Fibroblast of lung (primary cell): ENCODE measurements at regions not wholly inside any gene's neighbourhood (a gene's known extent, or its start where the extent isn't known, plus 50 kb on each side); places are given as distances from the start of the nearest gene placed in this dataset.
A peak's percentile ranks its signal among the peaks of the same experiment; 100 is the strongest.

Source experiments
- DNase-seq, 2 donors: peaks; one replicate each; pipeline versions ENCODE4 v3.0.0 to v3.0.0-alpha.2; 2010; ENCODE audit warnings: low read depth in 2 of 2
- H2AFZ ChIP-seq: 2 replicates; pipeline ENCODE4 v1.5.1; 2012; ENCODE audit warnings: low read length, control low read depth, inconsistent platforms
- H3K27ac ChIP-seq: 2 replicates; pipeline ENCODE4 v1.5.1; 2011; ENCODE audit warnings: low read length, control low read depth; ENCODE audit not compliant: insufficient read depth
- H3K27me3 ChIP-seq: 2 replicates; pipeline ENCODE4 v1.5.1; 2011; ENCODE audit warnings: mild to moderate bottlenecking, low read length; ENCODE audit not compliant: control insufficient read depth, insufficient read depth
- H3K36me3 ChIP-seq: 2 replicates; pipeline ENCODE4 v1.5.1; 2011; ENCODE audit warnings: low read length; ENCODE audit not compliant: control insufficient read depth, insufficient read depth
- H3K4me1 ChIP-seq: 2 replicates; pipeline ENCODE4 v1.5.1; 2011; ENCODE audit warnings: low read length; ENCODE audit not compliant: control insufficient read depth, insufficient read depth; ENCODE audit errors: extremely low read depth
- H3K4me2 ChIP-seq: 2 replicates; pipeline ENCODE4 v1.5.1; 2011; ENCODE audit warnings: low read length, control low read depth; ENCODE audit not compliant: insufficient read depth; ENCODE audit errors: extremely low read depth
- H3K4me3 ChIP-seq, 4 experiments: fragments of 200-600 bp in 1 of 4; sonication (generic) in 1 of 4; replicated peaks in 1 of 4; 2 replicates each; pipeline ENCODE4 v1.5.1; 2011 to 2016; ENCODE audit warnings: low read length in 4 of 4, low read depth in 3 of 4, mild to moderate bottlenecking in 3 of 4, control low read depth in 2 of 4, inconsistent platforms in 1 of 4, mixed read lengths in 1 of 4; ENCODE audit not compliant: insufficient read depth in 1 of 4; ENCODE audit errors: control extremely low read depth in 1 of 4
- H3K79me2 ChIP-seq: 2 replicates; pipeline ENCODE4 v1.5.1; 2012; ENCODE audit warnings: mild to moderate bottlenecking, low read length, inconsistent platforms; ENCODE audit not compliant: control insufficient read depth, insufficient read depth
- H3K9ac ChIP-seq: 2 replicates; pipeline ENCODE4 v1.5.1; 2011; ENCODE audit warnings: mild to moderate bottlenecking, low read length, control low read depth; ENCODE audit not compliant: insufficient read depth
- H3K9me3 ChIP-seq: 2 replicates; pipeline ENCODE4 v1.5.1; 2012; ENCODE audit warnings: low read depth, low read length; ENCODE audit not compliant: control insufficient read depth, insufficient read depth
- H4K20me1 ChIP-seq: 2 replicates; pipeline ENCODE4 v1.5.1; 2011; ENCODE audit warnings: low read length; ENCODE audit not compliant: control insufficient read depth, insufficient read depth; ENCODE audit errors: extremely low read depth
- EZH2 ChIP-seq: IDR thresholded peaks from 2 replicates; pipeline ENCODE4 v1.5.1; 2012; ENCODE audit warnings: low read length, control low read depth, mild to moderate bottlenecking; ENCODE audit errors: missing control alignments
- TF ChIP-seq, protein P1 (sequence below), 2 donors: IDR thresholded peaks in 1 of 2; conservative IDR thresholded peaks in 1 of 2; 1 replicate in 1 of 2; 2 replicates in 1 of 2; pipeline ENCODE4 v1.5.1; 2011 to 2012; ENCODE audit warnings: low read length in 2 of 2, control low read depth in 1 of 2, inconsistent platforms in 1 of 2, low read depth in 1 of 2, mild to moderate bottlenecking in 1 of 2

GRCh38 chr20:17875106-17875980, 93.3 kb downstream of the SNX5 start:
- Histone ChIP-seq H3K4me1 (peaks cover 22% of the 10 kb centered on the region), H3K4me3 (no peak overlapping the region), H3K79me2 (no peaks in the 10 kb centered on the region), H2AFZ (no peak overlapping the region), H3K4me2 (no peak overlapping the region), H3K9ac (no peak overlapping the region), H4K20me1 (no peaks in the 10 kb centered on the region), H3K27me3 (no peaks in the 10 kb centered on the region), H3K36me3 (no peaks in the 10 kb centered on the region), H3K27ac (peak overlapping the region; percentile 70), H3K9me3 (no peaks in the 10 kb centered on the region)
- TF ChIP-seq EZH2: no peak
- TF ChIP-seq, protein P1, sequence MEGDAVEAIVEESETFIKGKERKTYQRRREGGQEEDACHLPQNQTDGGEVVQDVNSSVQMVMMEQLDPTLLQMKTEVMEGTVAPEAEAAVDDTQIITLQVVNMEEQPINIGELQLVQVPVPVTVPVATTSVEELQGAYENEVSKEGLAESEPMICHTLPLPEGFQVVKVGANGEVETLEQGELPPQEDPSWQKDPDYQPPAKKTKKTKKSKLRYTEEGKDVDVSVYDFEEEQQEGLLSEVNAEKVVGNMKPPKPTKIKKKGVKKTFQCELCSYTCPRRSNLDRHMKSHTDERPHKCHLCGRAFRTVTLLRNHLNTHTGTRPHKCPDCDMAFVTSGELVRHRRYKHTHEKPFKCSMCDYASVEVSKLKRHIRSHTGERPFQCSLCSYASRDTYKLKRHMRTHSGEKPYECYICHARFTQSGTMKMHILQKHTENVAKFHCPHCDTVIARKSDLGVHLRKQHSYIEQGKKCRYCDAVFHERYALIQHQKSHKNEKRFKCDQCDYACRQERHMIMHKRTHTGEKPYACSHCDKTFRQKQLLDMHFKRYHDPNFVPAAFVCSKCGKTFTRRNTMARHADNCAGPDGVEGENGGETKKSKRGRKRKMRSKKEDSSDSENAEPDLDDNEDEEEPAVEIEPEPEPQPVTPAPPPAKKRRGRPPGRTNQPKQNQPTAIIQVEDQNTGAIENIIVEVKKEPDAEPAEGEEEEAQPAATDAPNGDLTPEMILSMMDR (conservative IDR thresholded peaks at IDR 0.05 in 1 of 2, IDR thresholded peaks at IDR 0.05 in 1 of 2; ENCODE audit: low read depth in 1 of 2, low read length in 2 of 2): no peak
- DNase-seq: peak; percentile 83 to 93

DNA sequence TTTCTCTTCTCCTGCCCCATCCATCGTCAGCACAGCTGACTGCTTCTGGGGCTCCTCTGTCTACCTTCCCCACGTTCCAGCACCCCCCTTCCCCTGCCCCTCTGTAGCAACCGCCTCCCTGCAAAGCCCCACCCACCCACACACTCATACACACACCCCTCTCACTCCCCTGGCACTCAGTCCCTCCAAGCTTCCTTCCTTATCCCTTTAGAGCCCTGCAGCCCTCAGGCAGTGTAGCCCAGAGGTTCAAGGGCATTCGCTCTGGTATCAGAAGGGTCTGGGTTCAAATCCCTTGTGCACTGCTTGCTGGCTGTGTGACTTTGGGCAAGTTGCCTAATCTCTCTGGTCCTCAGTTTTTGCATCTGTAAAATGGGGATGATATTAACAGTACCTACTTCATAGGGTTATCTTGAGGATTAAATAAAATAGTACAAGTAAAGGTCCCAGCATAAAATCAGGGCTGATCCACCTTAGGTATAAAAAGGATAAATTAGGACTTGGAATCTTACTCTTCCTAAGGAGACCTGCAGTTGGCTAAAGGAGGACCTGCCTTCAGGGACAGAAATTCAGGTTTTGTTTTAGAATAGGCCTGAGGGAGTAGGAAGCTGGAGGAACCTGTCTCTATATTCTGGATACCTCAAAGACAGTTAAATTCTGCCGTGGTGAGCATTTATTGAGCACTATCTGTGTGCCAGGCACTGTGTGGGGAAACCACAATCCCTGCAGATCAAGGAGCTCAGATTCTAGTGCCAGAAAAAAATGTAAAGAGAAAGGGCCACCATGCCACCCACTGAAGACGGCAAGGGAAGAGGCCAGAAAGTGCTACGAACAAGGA, 94.1 kb downstream of the SNX5 start:
- Histone ChIP-seq H3K4me3 (no peak overlapping the region), H3K9ac (peak overlapping the region; percentile 11), H3K4me1 (peaks cover 26% of the 10 kb centered on the region), H3K36me3 (no peaks in the 10 kb centered on the region), H3K79me2 (no peaks in the 10 kb centered on the region), H3K27me3 (no peaks in the 10 kb centered on the region), H3K4me2 (peak overlapping the region; percentile 53), H3K9me3 (no peaks in the 10 kb centered on the region), H2AFZ (no peak overlapping the region), H4K20me1 (no peaks in the 10 kb centered on the region), H3K27ac (peak overlapping the region; percentile 70)
- TF ChIP-seq EZH2: no peak
- TF ChIP-seq, protein P1 (conservative IDR thresholded peaks at IDR 0.05 in 1 of 2, IDR thresholded peaks at IDR 0.05 in 1 of 2; ENCODE audit: low read depth in 1 of 2, low read length in 2 of 2): no peak
- DNase-seq: no peak
